ENCODE measurements at regions not wholly inside any gene's neighbourhood (a gene's known extent, or its start where the extent isn't known, plus 50 kb on each side); places are given as distances from the start of the nearest gene placed in this dataset.

DNA sequence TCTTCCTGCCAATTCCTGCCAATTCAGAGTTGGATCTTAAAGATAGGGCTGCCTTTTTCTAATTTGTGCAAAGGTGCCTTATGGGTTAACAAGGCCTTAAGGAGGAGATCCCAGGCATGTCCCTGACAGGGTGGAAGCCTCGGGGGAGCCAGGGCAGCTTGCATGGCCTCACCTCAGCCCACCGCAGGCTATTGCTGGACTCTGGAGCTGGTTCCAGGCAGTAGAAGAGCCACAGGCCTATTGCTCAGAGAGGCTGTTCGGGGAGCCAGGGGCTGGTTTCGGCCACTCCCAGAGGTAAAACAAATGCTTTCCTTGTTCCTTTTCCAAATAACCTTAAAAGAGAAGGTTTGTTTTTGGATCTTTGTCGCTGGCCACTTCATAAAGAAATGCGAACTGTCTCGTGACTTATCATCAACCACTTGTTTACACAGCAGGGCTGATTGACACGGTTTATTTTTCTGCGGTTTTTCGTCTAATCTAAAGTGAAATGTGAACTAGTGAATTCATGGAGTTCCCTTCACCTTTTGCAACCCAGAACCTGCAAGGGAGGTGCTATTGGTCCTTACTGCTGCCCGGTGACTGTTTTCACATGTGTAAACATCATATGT lies 108.6 kb downstream of the APOB start:
- Histone ChIP-seq H3K79me2 (ENCODE audit: control insufficient read depth, insufficient read depth, low read length) (no peaks in the 10 kb centered on the region), H3K4me1 (ENCODE audit: control insufficient read depth, extremely low read depth, insufficient read depth, low read length) (peaks cover 17% of the 10 kb centered on the region), H3K4me2 (ENCODE audit: control insufficient read depth, extremely low read depth, insufficient read depth, low read depth, low read length) (no peak overlapping the region), H3K9me3 (ENCODE audit: control insufficient read depth, low read depth, low read length) (no peaks in the 10 kb centered on the region), H3K36me3 (ENCODE audit: control insufficient read depth in 2 of 2, extremely low read depth in 1 of 2, insufficient read depth in 2 of 2, low read length in 2 of 2) (no peaks in the 10 kb centered on the region), H3K9ac (ENCODE audit: control insufficient read depth, extremely low read depth, insufficient read depth, low read length) (no peak overlapping the region), H3K9me1 (ENCODE audit: control insufficient read depth, extremely low read depth, insufficient read depth, low read length) (no peaks in the 10 kb centered on the region), H3K4me3 (ENCODE audit: control insufficient read depth in 2 of 3, extremely low read depth in 1 of 3, insufficient read depth in 2 of 3, low read depth in 1 of 3, low read length in 3 of 3) (no peak overlapping the region), H2AFZ (ENCODE audit: control insufficient read depth, low read length) (no peak overlapping the region), H4K20me1 (ENCODE audit: control insufficient read depth, extremely low read depth, insufficient read depth, low read length) (no peaks in the 10 kb centered on the region), H3K27ac (ENCODE audit: control insufficient read depth, insufficient read depth, low read length) (no peak overlapping the region), H3K27me3 (ENCODE audit: control insufficient read depth, extremely low read depth, insufficient read depth, low read length) (no peaks in the 10 kb centered on the region)
- FAIRE-seq = no peak
- dilution Hi-C loops (cut with MboI; ENCODE audit: extremely low pct_ligation_motif_present, low sequenced_read_pairs) = no loop called here
- TF ChIP-seq, protein P1, sequence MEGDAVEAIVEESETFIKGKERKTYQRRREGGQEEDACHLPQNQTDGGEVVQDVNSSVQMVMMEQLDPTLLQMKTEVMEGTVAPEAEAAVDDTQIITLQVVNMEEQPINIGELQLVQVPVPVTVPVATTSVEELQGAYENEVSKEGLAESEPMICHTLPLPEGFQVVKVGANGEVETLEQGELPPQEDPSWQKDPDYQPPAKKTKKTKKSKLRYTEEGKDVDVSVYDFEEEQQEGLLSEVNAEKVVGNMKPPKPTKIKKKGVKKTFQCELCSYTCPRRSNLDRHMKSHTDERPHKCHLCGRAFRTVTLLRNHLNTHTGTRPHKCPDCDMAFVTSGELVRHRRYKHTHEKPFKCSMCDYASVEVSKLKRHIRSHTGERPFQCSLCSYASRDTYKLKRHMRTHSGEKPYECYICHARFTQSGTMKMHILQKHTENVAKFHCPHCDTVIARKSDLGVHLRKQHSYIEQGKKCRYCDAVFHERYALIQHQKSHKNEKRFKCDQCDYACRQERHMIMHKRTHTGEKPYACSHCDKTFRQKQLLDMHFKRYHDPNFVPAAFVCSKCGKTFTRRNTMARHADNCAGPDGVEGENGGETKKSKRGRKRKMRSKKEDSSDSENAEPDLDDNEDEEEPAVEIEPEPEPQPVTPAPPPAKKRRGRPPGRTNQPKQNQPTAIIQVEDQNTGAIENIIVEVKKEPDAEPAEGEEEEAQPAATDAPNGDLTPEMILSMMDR (optimal IDR thresholded peaks at IDR 0.05 in 1 of 3, IDR thresholded peaks at IDR 0.05 in 1 of 3, conservative IDR thresholded peaks at IDR 0.05 in 1 of 3; ENCODE audit: extremely low read depth in 1 of 3, insufficient read depth in 2 of 3, low read length in 3 of 3) = no peak
- TF ChIP-seq EZH2 (IDR thresholded peaks at IDR 0.05; ENCODE audit: low read length) = no peak
- DNase-seq (ENCODE audit: low read depth, low spot score) = no peak

DNA sequence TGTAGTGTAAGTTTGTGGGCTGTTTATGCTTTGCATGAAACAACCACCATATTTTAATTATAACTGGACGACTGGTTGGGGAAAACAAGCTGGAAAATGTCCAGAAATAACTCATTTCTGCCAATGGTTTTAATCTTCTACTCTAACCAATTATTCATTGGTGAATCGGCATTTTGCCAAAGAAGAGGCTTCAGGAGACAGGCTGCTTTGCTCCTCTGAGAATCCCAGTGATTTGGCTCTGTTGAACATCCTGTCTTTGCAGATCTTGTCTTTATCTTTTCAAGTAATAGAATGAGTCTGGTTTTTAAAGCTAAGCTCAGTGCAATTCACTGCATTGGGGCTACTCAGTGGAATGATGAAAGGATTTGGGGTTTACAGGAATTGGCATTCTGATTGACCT lies 109.6 kb downstream of the APOB start:
- no peak overlapping the region for H3K9ac ChIP-seq (ENCODE audit: control insufficient read depth, extremely low read depth, insufficient read depth, low read length)
- no peaks in the 10 kb centered on the region for H3K9me3 ChIP-seq (ENCODE audit: control insufficient read depth, low read depth, low read length)
- no peaks in the 10 kb centered on the region for H3K79me2 ChIP-seq (ENCODE audit: control insufficient read depth, insufficient read depth, low read length)
- DNase-seq (ENCODE audit: low read depth, low spot score) (no peak), FAIRE-seq (no peak)
- H3K9me1 ChIP-seq (ENCODE audit: control insufficient read depth, extremely low read depth, insufficient read depth, low read length) = no peaks in the 10 kb centered on the region
- dilution Hi-C loops (cut with MboI; ENCODE audit: extremely low pct_ligation_motif_present, low sequenced_read_pairs) = no loop called here
- H3K27ac ChIP-seq (ENCODE audit: control insufficient read depth, insufficient read depth, low read length) = no peak overlapping the region
- H4K20me1 ChIP-seq (ENCODE audit: control insufficient read depth, extremely low read depth, insufficient read depth, low read length) = no peaks in the 10 kb centered on the region
- H3K27me3 ChIP-seq (ENCODE audit: control insufficient read depth, extremely low read depth, insufficient read depth, low read length) = no peaks in the 10 kb centered on the region
- no peaks in the 10 kb centered on the region for H3K36me3 ChIP-seq (ENCODE audit: control insufficient read depth in 2 of 2, extremely low read depth in 1 of 2, insufficient read depth in 2 of 2, low read length in 2 of 2)
- H3K4me2 ChIP-seq (ENCODE audit: control insufficient read depth, extremely low read depth, insufficient read depth, low read depth, low read length) = no peak overlapping the region
- TF ChIP-seq EZH2 (IDR thresholded peaks at IDR 0.05; ENCODE audit: low read length) = no peak
- TF ChIP-seq, protein P1 (optimal IDR thresholded peaks at IDR 0.05 in 1 of 3, IDR thresholded peaks at IDR 0.05 in 1 of 3, conservative IDR thresholded peaks at IDR 0.05 in 1 of 3; ENCODE audit: extremely low read depth in 1 of 3, insufficient read depth in 2 of 3, low read length in 3 of 3) = no peak
- H2AFZ ChIP-seq (ENCODE audit: control insufficient read depth, low read length) = no peak overlapping the region
- peaks cover 18% of the 10 kb centered on the region for H3K4me1 ChIP-seq (ENCODE audit: control insufficient read depth, extremely low read depth, insufficient read depth, low read length)
- H3K4me3 ChIP-seq (ENCODE audit: control insufficient read depth in 2 of 3, extremely low read depth in 1 of 3, insufficient read depth in 2 of 3, low read depth in 1 of 3, low read length in 3 of 3) = no peak overlapping the region
